CD4-positive, alpha-beta T cell treated with Interleukin-4 for 4 hours (primary cell): ENCODE measurements at regions not wholly inside any gene's neighbourhood (a gene's known extent, or its start where the extent isn't known, plus 50 kb on each side); places are given as distances from the start of the nearest gene placed in this dataset.

Experiments
- DNase-seq: peaks from one replicate; pipeline ENCODE4 v3.0.0-alpha.2; 2020

DNA sequence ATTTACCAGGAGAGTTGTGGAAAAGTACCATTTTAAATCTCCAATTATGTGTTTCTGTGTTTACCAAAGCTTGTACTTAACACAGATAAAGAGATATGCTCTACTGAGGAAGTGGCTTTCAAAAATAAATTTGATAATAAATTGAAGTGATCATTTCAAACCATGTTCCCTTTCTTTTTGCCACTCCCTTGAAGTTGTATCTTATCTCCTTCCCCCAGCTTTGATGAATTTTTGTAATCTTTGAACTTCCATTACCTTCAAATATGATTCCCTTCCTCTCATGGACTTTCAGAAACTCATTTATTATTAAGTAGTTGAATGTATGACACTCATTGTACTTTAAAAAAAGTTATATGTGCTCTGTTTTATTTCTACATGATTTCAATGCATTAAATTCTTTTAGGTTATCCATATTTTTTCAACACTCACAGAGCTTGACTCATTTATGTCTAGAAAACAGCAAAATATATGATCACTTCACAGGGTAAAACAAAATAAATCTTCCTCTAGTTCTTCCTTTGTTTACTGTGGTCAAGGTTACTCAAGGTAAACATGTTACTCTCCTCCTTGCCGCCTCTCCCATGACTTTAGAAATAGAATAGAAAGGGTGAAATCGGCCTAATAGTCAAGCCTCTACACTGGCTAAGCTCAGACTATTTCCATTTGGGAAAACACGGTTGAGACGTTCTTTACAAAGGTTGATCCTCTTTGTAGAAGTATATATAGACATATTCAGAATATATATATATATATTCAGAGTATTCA, 251.2 kb upstream of the SPRY2 start:
- no peak for DNase-seq

DNA sequence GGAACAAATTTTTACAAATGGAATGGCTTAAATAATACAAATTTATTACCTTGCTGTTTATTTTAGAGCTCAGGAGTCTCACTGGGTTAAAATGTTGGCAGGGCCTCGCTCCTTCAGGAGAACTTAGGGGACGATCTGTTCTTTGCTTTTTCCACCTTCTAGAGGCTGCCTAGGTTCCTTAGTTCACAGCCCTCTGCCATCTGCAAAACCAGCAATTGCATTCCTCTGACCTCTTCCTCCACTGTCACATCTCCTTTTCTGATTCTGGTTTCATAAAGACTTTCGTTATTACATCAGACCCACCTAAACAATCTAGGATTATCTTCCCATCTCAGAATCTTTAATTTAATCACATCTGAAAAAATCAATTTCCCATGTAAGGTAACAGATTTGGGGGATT, 249.6 kb upstream of the SPRY2 start:
- no peak for DNase-seq

DNA sequence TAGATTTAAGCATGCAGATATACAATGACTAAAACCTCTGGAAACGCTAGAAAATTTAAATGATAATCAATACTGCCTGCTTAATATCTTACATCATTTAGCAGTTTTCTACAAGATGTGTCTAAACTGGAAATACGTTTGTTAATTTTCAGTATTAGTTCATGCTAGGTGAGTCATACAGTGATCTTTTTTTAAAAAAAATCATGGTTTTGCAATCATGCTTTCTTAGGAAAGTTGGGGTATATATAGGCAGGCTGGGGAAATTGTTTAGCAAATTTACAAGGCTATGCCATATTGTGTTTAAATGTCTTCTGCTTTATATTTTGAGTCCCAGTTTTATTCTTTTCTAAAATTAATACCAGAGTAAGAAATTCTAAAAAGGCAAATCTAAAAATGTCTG, 245.4 kb upstream of the SPRY2 start:
- no peak for DNase-seq

DNA sequence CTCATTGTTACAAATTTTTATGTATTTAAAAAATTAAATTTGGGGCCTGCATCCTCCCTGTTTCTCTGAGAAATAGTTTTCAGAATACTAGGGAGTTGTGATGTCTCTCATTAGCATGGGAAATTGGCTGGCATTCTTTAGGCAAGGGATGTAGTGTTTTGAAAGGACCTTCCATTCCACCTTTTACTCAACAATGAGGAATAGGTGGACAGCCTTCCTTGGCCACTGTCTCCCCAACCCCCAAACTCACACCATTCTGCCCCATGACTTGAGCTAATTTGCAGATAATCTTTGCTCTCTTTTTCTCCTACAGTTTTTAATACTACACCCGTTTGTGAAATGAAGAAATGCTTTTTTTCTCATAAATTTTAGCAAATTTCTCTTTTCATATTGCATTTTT, 244.6 kb upstream of the SPRY2 start:
- DNase-seq: no peak

DNA sequence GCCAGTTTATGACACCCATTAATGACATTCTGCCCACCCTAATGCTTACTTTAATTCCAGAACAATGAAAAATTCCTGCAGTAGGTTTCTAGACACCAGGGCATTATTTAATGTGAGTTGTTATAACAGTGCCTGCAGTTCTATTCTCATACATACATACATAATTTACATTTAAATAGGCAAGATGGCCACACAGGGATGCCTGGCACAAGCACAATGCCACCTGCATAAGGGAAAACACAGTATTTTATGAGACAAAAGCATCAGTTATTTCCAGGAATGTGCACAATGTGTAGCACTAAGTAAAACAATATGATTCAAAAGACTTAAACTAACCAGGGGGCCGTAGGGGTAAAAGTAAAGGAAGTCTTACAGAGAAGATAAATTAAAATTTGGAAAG, 243.9 kb upstream of the SPRY2 start:
- DNase-seq: no peak

DNA sequence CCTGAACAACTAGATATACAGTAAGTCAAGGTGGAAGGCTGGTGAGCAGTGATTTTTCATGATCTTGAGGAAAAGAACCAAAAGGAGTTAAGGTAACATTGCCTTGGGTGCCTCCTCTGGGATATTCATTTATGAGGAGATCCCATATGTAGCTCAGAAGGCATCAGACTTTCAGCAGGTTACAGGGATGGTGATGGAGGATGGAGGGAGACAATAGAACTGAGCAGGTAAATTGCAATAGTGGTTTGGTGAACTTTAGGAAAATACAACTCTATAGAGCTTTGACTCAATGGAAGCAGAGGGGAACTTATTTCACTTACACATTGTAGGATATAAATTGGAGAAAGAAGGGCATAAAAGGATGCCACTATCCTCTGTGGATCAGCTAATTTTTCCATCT, 243.4 kb upstream of the SPRY2 start:
- no peak for DNase-seq

- no peak for DNase-seq
Observed at GRCh38 chr13:80577926-80578670, 237.2 kb upstream of the SPRY2 start.

DNA sequence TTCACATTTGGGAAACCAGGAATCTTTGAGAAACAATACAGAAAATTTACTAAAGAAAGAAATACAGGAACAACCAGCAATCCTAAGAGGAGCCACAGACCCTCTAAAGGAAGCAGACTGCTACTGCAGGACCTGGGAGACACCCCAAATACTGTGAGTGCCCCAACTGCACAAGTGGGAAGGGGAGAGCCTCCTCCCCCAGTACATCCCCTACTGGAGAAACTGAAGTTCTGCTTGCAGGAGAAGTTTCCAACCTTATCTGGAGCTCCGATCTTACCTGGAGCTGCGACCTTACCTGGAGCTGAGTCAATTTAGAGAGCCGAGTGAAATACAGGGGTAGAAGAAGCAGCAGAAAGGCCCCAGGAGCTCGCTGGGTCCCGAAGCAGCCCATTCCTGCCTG, 236.4 kb upstream of the SPRY2 start:
- DNase-seq: no peak

GRCh38 chr13:80574113-80574850, 233.4 kb upstream of the SPRY2 start:
- DNase-seq: no peak

DNA sequence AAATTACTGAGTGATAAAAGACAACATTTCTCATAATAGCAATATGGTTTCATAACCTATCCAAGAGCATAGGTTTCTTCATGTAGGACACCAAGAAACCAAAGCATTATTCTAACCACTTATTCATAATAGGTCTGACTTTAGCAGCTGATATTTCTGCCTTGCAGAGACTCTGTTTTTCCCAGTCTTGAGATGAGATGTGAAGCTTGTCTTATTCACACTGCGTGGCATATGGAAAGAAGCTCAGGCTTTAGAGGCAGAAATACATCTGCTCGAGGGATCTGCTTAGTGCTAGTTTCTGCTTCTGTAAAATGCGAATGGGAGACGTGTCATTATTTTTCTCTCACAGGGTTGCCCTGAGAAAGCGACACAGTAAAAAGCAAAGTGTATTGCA, 232.0 kb upstream of the SPRY2 start:
- no peak for DNase-seq

DNA sequence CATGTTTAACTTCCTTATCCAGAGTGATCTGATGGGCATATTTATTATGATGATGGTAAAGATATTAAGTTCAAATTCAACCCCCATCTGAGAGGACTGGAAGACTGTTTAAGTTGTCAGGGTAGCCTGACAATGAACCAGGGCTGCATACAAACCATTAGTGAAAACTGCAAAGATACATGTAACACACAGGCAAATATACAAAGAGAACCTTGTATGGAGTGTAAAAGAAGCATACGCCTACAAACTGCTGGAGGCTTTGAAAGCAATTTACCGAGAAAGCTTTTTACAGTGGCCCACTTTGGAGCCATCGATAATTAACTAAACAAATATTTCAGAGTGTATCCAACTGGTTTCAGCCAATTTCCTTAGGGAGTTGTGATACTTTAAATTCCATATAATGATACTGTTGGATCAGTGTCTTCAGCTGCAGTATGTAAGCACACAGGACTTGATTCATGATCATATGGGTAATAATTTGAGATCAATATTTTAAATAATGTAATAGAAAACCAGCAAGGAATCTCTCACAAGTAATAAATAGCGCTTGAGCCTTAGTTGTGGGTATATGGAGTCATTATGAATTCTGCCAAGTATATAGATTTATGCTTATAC, 231.5 kb upstream of the SPRY2 start:
- DNase-seq: no peak

DNA sequence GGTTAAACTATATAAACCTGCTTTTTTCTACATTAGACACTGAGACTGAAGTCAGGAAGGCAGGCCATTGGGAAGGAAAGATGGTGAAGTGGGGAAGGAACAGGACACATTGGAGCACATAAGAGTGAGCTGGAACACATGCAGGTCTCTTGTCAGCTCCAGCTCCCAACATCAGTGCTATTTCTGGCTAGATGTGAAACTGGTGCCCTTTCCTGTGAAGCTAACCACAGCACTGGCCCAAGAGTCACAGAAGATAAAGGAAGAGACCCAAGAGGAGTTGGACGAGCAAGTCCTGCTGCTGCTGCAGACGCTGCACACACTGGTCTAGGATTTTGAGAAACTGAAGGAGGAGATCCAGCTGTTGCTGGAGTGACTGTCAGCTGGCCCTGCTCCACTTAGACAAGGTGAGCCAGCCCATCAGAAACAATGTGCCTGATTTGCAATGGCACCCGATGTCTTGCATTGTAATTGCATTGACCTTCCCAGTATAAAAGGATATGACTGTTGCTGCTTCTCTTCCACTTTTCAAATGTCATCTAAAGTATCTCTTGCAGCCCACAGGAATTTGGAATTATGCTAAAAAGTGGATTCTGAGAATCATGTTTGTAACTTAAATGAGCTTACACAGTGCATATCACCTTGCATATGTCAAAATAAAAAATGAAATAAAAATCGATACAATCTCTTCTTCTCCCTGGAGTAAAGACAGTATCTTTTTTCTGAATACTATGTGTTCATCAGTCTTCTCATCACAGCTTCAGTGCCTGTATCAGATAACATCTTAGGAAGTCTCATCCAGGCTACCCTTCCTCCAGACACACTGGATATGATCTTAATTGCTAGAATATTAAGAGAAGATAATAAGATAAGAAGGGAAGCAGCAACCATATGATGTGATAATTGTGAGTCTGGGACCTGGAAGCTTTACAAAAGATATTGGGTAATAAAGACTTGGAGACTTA, 230.7 kb upstream of the SPRY2 start:
- no peak for DNase-seq

GRCh38 chr13:80563439-80563838, 222.5 kb upstream of the SPRY2 start:
- no peak for DNase-seq

GRCh38 chr13:80562433-80563156, 221.7 kb upstream of the SPRY2 start:
- DNase-seq: no peak

DNA sequence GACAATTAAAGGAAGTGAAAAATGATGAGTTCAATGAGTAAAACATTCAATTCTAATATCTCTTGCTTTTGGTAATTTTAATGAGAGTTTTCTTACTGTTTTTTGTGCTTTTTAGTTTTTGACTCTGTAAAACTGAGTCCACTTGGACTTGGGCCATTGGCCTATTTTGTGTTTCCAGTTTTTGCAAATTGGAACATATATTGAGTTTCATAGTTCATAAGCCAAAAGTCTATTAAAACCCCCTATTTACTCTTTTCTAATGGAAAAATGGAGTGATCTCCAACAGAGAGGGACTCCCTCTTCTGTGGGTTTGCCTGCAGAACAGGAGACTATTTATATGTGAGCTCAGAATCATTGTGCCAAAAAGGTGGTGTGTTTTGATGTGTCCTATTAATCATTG, 219.7 kb upstream of the SPRY2 start:
- DNase-seq: no peak

GRCh38 chr13:80559944-80560343, 219.0 kb upstream of the SPRY2 start:
- no peak for DNase-seq

- no peak for DNase-seq
Observed at GRCh38 chr13:80558074-80558473, 217.1 kb upstream of the SPRY2 start.

- no peak for DNase-seq
Observed at GRCh38 chr13:80555796-80556678, 215.1 kb upstream of the SPRY2 start.

DNA sequence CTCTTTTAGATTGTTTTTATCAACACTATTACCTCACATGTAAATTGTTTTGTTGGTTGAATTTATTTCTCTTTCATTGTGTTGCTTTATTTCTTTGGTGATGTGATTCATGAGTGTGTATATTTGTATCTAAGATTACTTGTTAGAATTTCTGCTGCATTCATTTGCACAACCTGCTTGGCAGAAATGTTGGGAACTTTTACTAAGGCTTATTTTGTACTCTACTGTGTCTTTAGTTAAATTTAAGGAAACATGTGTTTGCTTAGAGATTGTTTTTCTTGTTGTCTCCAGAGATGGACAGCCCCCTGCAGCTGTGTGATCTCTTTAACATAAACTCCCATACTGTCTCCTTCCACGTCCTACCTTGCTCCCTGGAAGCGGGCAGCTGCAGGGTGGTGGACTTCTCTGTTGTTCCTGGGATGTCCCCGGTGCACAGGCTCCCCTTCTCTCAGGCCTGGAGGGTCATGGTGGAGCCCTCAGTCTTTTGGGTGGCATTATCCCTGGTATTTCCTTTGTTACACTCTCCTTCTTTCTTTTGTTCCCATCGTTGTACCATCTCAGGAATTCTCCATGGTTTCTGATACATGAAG, 212.0 kb upstream of the SPRY2 start:
- no peak for DNase-seq
